Ureter (tissue), 1 donor: ENCODE measurements at regions not wholly inside any gene's neighbourhood (a gene's known extent, or its start where the extent isn't known, plus 50 kb on each side); places are given as distances from the start of the nearest gene placed in this dataset.

ENCODE experiments used
- DNase-seq: peaks from one replicate; pipeline ENCODE4 v3.0.0-alpha.2; 2020; ENCODE audit warnings: low spot score
- donor health status: DM: yes; HTN: yes; CAD: no.

DNA sequence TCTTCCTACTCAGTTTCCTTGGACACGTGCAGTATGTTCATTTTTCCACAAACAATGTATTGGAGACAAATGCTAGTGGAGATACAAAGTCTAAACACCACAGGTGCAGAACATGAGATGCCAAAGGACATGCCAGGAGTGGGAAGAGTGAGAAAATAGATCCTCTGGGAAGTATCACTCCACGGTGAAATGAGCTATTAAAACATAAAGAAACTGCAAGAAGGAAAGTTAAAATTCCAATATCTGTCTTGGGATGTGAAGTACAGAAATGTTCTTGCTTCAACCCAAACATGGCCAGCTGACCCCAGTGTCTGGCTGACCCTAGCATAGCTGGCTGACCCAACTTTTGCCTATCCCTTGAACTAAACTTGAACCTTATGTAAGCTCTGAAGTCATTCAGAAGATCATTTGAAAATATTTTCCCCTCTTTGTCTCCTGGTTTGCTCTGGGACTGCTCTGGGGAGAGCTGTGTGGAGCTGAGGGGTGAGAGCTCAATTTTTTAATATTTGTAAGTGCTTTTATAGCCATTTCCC, 59.5 kb downstream of the FZD1 start:
- no peak for DNase-seq

DNA sequence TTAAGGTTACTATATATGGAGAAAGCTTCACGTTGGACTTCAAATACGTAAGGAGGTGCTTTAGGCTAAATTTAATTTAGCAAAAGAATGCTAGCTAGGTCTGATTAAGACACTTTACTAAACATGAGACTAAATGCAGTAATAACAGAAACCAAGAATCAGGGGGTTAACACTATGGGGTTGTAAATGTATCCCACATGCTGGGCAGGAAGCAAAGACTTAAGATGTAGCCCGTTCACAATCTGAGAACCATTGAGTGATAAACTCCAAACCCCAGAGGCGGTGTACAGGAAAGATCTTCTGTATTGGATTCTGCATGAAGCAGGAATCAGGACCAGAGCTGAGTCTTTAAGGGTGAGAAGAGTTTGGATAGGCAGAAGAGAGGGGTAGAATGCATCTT, 60.4 kb downstream of the FZD1 start:
- no peak for DNase-seq

GRCh38 chr7:91325726-91326125, 61.5 kb downstream of the FZD1 start:
- DNase-seq = no peak

DNA sequence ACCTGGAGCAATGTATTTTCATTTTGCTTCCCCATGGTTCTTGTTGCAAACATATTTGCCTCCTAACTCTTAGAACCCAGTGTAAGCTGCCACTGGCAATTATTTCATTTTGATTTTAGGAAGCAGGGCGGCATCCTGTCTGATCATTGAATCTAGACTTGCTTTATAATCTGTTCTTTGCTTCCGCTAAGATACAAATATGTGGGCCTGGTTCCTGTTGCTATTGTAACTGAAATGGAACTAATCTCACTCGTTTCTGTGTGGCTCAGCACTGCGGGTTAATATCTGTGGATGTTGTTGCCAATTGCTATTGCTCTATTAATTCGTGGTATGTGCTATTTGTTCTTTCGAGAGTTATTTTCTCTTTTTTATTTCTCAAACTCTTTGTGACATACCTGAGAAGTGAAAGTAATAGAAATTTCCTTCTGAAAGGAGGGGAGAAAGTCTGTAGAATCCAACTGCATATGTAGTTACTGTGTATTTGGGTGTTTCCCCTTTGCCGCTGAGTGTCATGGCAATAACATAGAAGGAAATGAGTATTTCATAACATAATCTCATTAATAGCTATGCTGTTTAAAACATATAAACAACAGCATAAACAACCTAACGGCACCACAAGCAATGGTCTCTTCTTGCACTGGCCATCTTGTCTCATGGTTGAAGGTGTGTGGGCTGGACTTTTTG, 62.4 kb downstream of the FZD1 start:
- no peak for DNase-seq

DNA sequence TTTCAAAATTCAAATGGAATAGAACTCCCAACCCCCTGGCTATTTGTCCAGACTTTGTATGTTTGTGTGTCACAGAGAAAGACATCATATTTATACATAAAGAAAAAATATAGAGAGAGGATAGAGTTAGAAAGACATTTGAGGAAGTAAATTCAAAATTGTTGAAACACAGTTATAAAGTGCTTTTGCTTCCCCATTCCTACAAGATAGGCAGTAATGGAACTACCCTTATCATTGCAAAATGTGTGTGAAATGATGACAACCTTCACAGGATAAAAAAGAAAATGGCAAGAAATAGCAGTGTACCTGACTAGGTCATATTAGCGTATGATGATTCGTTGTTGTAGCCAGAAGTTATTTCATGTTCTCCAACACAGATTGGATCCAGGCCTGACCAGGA, 63.1 kb downstream of the FZD1 start:
- DNase-seq = no peak

GRCh38 chr7:91329571-91329970, 65.3 kb downstream of the FZD1 start:
- no peak for DNase-seq

DNA sequence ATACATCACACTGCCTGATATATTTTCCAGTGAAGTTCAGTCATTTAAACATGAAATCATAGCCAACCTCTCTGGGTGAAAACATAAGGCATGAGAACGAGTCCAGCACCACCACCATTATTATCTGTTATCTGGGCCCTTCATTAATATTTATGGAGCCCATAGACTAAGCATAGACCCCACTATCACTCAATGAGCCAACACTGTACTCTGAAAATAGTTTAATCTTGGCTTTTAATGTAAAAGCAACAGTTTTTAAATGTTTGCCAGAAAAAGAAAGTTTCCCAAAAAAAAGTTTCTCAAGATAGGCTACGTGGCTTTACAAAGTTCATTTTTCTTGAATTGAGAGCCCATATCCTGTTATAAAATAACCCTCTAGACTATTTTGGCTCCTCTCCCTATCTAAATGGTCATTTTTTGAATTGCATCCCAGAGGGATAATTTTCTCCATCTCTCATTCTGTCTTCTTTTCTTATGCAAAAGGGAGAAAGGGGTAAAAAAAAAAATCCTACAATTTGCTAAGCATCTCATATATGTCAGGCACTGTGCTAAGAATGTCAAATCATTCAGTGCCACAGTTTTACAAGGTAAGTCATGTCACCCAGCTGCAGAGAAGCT, 66.1 kb downstream of the FZD1 start:
- no peak for DNase-seq

GRCh38 chr7:91330866-91331265, 66.6 kb downstream of the FZD1 start:
- DNase-seq = no peak

- no peak for DNase-seq
Measured at GRCh38 chr7:91336106-91336505, 71.9 kb downstream of the FZD1 start.

GRCh38 chr7:91338226-91339020, 74.2 kb downstream of the FZD1 start:
- no peak for DNase-seq

DNA sequence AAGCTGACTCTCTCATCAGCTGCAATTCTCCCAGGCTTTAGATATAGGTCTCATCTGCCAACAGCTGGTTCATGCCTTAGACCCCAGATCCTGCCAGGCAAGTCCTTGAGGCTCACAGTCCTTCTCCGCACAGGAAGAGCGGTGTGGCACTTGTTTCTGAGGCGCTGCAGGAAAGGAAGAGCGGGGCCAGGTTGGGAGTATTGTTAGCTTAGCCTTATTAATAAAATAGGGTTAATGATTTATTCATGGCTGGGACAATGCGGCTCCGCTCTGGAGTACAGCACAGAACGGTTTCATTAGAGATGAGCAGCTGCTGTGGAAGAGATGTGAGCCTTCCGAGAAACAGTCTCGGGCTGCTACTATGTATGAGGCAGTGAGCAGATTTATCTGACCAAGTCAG, 78.1 kb downstream of the FZD1 start:
- no peak for DNase-seq

- DNase-seq = no peak
Measured at GRCh38 chr7:91343420-91343960, 79.3 kb downstream of the FZD1 start.

GRCh38 chr7:91343996-91344629, 79.9 kb downstream of the FZD1 start:
- no peak for DNase-seq

GRCh38 chr7:91344911-91345310, 80.7 kb downstream of the FZD1 start:
- no peak for DNase-seq

DNA sequence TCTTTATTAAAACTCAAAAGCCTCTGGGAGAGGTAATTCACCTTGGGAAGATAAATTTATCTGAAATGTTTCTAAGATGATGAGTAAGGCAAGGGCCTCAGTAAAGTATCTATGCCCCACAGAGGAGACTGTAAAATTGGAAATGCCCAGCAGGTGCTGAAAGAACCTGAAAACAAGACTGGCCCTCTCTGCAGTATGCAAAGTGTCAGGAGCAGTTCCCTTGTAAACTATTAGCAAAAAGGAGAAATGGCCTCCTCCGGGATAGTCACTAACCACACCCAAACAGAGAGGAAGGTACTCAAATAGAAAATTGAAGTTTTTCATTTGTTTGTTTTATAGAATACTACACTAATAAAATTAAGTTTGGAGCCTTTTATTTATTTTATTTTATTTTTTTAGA, 81.2 kb downstream of the FZD1 start:
- no peak for DNase-seq

GRCh38 chr7:91346426-91346825, 82.2 kb downstream of the FZD1 start:
- DNase-seq = no peak

GRCh38 chr7:91347290-91347689, 83.1 kb downstream of the FZD1 start:
- DNase-seq = no peak

DNA sequence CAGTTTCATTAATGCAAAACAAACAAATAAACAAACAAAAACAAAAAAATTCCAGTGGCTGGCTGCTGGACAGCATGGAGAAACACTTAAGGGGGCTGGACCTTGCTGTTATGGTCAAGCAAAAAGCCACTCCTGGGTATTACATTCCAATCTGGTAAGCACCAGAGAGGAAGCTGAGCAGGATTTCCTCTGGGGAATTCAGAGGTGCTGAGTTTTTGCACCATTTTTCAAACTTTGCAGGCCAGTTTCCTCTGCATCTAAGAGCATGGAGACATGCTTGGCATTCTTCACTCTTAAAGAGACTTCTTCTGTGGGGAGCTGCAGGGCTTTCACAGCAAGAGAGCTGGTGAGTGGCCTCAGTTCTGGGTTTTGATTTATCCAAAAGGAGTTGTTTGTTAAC, 84.5 kb downstream of the FZD1 start:
- no peak for DNase-seq

DNA sequence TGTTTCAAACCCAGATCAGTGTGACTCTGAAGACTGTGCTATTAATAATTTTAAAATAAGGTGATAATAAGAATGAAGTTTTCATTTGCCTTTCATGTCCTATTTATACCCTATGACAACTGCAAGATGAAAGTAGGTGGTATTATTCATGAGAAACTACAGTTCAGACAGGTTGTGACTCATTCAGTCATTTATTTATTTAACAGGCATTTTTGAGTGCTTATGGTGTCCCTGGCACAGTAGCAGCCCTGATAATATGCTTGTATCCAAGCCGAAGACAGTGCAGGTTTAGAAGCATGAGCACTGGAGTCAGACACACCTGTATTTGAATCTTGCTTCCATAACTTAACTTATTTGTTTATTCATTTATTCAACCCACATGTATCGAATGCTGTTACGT, 87.1 kb downstream of the FZD1 start:
- DNase-seq = no peak

DNA sequence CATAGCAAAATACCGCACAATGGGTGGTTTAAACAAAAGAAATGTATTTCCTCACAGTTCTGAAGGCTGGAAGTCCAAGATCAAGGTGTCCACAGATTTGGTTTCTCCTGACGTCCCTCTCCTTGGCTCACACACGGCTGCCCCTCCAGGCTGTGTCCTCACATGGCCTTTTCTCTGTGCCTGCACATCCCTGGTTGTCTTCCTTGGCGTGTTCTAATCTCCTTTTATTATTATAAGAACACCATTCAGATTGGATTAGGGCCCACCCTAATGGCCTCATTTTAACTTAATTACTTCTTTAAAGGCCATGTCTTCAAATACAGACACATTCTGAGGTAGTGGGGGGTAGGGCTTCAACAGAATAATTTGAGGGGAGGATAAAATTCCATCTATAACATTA, 87.9 kb downstream of the FZD1 start:
- no peak for DNase-seq

GRCh38 chr7:91353848-91354247, 89.6 kb downstream of the FZD1 start:
- no peak for DNase-seq
